Activated T-cell treated with anti-CD3 and anti-CD28 coated beads, Interleukin-2, amount 50 U/mL, for 24 hours (primary cell): ENCODE measurements at regions not wholly inside any gene's neighbourhood (a gene's known extent, or its start where the extent isn't known, plus 50 kb on each side); places are given as distances from the start of the nearest gene placed in this dataset.

Source experiments
- DNase-seq: peaks from one replicate; pipeline ENCODE4 v3.0.0-alpha.2; 2020
- H3K27ac Mint-ChIP-seq: 2 replicates; pipeline ENCODE4 v1.8.0; 2020; ENCODE audit warnings: mild to moderate bottlenecking, mixed read lengths
- H3K27me3 Mint-ChIP-seq: 2 replicates; pipeline ENCODE4 v1.8.0; 2020; ENCODE audit warnings: mixed read lengths
- H3K36me3 Mint-ChIP-seq: 2 replicates; pipeline ENCODE4 v1.8.0; 2020; ENCODE audit warnings: low read depth, mixed read lengths
- H3K4me1 Mint-ChIP-seq: 2 replicates; pipeline ENCODE4 v1.8.0; 2020; ENCODE audit warnings: low read depth, mixed read lengths
- H3K4me3 Mint-ChIP-seq: 2 replicates; pipeline ENCODE4 v1.8.0; 2020; ENCODE audit warnings: mild to moderate bottlenecking, moderate library complexity, mixed read lengths
- H3K9me3 Mint-ChIP-seq: 2 replicates; pipeline ENCODE4 v1.8.0; 2020; ENCODE audit warnings: mixed read lengths

DNA sequence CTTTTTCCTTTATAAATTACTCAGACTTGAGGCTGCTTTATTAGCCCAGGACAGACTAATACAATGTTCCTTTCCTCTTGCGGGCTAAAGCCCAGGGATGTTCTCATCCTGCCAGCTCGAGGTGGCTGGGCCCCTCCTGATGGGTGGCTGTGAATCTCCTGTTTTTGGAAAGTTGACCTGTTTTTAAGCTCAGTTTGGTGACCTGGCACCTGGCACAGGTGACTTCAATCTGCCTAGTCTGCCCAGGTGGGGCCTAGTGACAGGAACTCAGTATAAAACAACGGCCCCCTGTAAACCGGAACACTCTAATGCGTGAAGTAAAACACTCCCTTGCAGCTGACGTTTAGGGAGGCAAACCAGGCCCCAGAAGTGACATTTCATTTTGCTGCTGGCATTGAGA, 92.7 kb upstream of the SNTG2 start:
- peaks cover 13% of the 10 kb centered on the region for H3K9me3 Mint-ChIP-seq
- no peak overlapping the region for H3K4me3 Mint-ChIP-seq
- H3K27ac Mint-ChIP-seq: no peak overlapping the region
- no peaks in the 10 kb centered on the region for H3K27me3 Mint-ChIP-seq
- DNase-seq: no peak
- H3K36me3 Mint-ChIP-seq: no peaks in the 10 kb centered on the region
- peaks cover 16% of the 10 kb centered on the region for H3K4me1 Mint-ChIP-seq

- Mint-ChIP-seq H3K4me3 (no peak overlapping the region), H3K27ac (no peak overlapping the region), H3K4me1 (peaks cover 16% of the 10 kb centered on the region), H3K36me3 (no peaks in the 10 kb centered on the region), H3K9me3 (peaks cover 13% of the 10 kb centered on the region), H3K27me3 (no peaks in the 10 kb centered on the region)
- no peak for DNase-seq
Observed at GRCh38 chr2:857081-857480, 93.6 kb upstream of the SNTG2 start.

- DNase-seq: no peak
- Mint-ChIP-seq H3K4me1 (peaks cover 16% of the 10 kb centered on the region), H3K27ac (no peak overlapping the region), H3K4me3 (no peak overlapping the region), H3K9me3 (peaks cover 13% of the 10 kb centered on the region), H3K27me3 (no peaks in the 10 kb centered on the region), H3K36me3 (no peaks in the 10 kb centered on the region)
Observed at GRCh38 chr2:856456-856855, 94.2 kb upstream of the SNTG2 start.

DNA sequence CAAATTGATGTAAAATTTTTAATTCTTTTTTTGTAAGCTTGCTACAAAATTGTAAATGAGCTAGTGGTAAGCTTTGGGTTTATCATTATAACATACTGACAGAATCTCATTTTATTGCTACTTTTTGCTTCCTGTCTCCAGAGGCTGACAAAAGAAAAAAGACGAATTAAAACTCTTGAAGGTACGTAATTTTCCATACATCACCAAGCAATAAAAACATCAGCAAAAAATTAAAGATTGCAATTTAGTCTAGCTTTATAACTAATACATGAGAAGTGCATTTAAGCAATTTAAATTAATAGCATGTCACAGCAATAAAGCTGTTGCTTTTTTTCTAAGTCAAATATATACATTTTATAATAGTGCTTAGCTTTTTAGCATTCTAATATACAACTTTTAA, 94.6 kb upstream of the SNTG2 start:
- DNase-seq: no peak
- no peaks in the 10 kb centered on the region for H3K27me3 Mint-ChIP-seq
- peaks cover 16% of the 10 kb centered on the region for H3K4me1 Mint-ChIP-seq
- no peaks in the 10 kb centered on the region for H3K36me3 Mint-ChIP-seq
- no peak overlapping the region for H3K4me3 Mint-ChIP-seq
- peaks cover 13% of the 10 kb centered on the region for H3K9me3 Mint-ChIP-seq
- H3K27ac Mint-ChIP-seq: no peak overlapping the region

DNA sequence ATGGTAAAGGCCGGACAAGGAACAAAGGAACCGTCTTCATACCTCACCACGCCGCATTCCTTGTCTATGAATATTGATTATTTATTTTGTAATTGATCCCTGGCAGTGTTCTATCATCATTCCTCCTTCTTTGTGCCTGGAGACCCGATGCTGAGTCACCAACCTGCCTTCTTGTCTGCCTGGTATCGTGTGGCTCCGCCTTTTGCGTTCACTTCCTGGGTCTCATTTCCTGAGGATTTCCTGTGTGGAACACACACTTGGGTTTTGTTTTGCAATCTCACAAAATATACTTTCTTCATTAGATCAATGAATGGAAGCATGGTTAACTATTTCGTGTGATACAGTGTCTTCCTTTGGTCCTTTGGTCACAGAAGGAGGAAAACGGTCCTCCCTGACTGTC, 95.5 kb upstream of the SNTG2 start:
- no peaks in the 10 kb centered on the region for H3K36me3 Mint-ChIP-seq
- H3K27ac Mint-ChIP-seq: no peak overlapping the region
- H3K27me3 Mint-ChIP-seq: no peaks in the 10 kb centered on the region
- no peak overlapping the region for H3K4me3 Mint-ChIP-seq
- no peak for DNase-seq
- peaks cover 13% of the 10 kb centered on the region for H3K9me3 Mint-ChIP-seq
- H3K4me1 Mint-ChIP-seq: peaks cover 16% of the 10 kb centered on the region

DNA sequence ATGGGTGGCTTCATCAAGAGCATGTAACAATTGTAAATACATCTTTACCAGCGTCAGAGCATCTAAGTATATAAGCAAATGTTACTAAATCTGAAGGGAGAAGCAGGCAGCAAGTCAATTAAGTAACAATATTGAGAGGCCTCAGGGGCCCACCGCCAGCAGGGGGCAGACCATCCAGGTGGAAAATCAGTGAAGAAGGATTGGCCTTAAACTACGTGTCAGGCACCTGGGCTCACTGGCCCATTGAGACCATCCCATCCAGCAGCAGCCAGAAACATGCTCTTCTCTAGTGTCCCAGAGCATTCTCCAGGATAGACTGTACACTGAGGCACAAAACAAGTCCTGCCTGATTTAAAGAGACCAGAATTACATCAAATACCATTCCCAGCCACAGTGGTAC, 96.2 kb upstream of the SNTG2 start:
- H3K9me3 Mint-ChIP-seq: peaks cover 13% of the 10 kb centered on the region
- no peaks in the 10 kb centered on the region for H3K27me3 Mint-ChIP-seq
- no peaks in the 10 kb centered on the region for H3K36me3 Mint-ChIP-seq
- peaks cover 16% of the 10 kb centered on the region for H3K4me1 Mint-ChIP-seq
- peak; percentile 49 for DNase-seq
- no peak overlapping the region for H3K27ac Mint-ChIP-seq
- no peak overlapping the region for H3K4me3 Mint-ChIP-seq

GRCh38 chr2:853203-853870, 97.3 kb upstream of the SNTG2 start:
- Mint-ChIP-seq H3K4me3 (no peak overlapping the region), H3K27me3 (no peaks in the 10 kb centered on the region), H3K27ac (no peak overlapping the region), H3K36me3 (no peaks in the 10 kb centered on the region), H3K9me3 (peaks cover 13% of the 10 kb centered on the region), H3K4me1 (peaks cover 16% of the 10 kb centered on the region)
- DNase-seq: no peak

DNA sequence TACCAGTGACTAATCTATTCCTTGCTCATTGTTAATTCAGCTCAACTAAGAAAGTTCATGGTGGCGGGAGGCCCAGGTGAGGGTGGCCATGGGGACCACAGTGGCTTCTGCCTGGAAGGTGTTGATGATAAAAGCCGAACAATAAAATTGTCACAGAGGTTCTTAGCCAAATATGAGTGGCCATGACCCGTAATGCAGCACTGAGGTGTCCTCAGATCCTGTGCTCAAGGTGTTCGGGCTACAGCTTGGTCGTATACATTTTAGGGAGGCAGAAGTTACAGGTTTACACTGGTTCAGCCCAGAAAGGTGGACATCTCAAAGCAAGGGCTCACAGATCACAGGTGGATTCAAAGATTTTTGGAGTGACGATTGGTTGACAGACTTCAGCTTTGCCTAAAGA, 98.5 kb upstream of the SNTG2 start:
- no peaks in the 10 kb centered on the region for H3K36me3 Mint-ChIP-seq
- H3K4me3 Mint-ChIP-seq: no peak overlapping the region
- peaks cover 13% of the 10 kb centered on the region for H3K9me3 Mint-ChIP-seq
- DNase-seq: no peak
- H3K27ac Mint-ChIP-seq: no peak overlapping the region
- peaks cover 16% of the 10 kb centered on the region for H3K4me1 Mint-ChIP-seq
- H3K27me3 Mint-ChIP-seq: no peaks in the 10 kb centered on the region

DNA sequence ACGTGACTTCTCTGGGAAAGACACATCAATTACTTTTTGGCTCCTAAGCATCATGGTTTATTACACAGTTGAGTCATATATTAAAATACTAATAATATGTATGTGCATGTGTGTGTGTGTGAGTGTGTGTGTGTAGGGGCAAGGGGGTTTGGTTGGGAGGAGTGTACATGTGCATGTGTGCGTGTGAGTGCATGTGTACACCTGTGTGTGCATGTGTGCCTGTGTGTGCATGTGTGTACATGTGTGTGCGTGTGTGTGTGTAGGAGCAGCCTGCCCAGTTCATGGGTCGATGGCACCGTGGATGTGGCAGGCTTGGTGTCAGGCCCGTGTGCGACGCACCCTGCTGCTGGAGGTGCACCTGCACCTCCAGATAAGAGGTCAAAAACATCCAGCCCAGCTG, 99.0 kb upstream of the SNTG2 start:
- Mint-ChIP-seq H3K4me3 (no peak overlapping the region), H3K9me3 (peaks cover 13% of the 10 kb centered on the region), H3K27me3 (no peaks in the 10 kb centered on the region), H3K4me1 (peaks cover 16% of the 10 kb centered on the region), H3K27ac (no peak overlapping the region), H3K36me3 (no peaks in the 10 kb centered on the region)
- DNase-seq: no peak

GRCh38 chr2:851078-851477, 99.6 kb upstream of the SNTG2 start:
- peaks cover 13% of the 10 kb centered on the region for H3K9me3 Mint-ChIP-seq
- H3K27me3 Mint-ChIP-seq: peaks cover under 1% of the 10 kb centered on the region
- DNase-seq: no peak
- H3K4me1 Mint-ChIP-seq: peaks cover 16% of the 10 kb centered on the region
- H3K36me3 Mint-ChIP-seq: no peaks in the 10 kb centered on the region
- H3K4me3 Mint-ChIP-seq: no peak overlapping the region
- H3K27ac Mint-ChIP-seq: no peak overlapping the region

GRCh38 chr2:850429-850828, 100.2 kb upstream of the SNTG2 start:
- Mint-ChIP-seq H3K4me3 (no peak overlapping the region), H3K27me3 (peaks cover 3% of the 10 kb centered on the region), H3K27ac (no peak overlapping the region), H3K9me3 (peaks cover 9% of the 10 kb centered on the region), H3K4me1 (peaks cover 12% of the 10 kb centered on the region), H3K36me3 (no peaks in the 10 kb centered on the region)
- no peak for DNase-seq

DNA sequence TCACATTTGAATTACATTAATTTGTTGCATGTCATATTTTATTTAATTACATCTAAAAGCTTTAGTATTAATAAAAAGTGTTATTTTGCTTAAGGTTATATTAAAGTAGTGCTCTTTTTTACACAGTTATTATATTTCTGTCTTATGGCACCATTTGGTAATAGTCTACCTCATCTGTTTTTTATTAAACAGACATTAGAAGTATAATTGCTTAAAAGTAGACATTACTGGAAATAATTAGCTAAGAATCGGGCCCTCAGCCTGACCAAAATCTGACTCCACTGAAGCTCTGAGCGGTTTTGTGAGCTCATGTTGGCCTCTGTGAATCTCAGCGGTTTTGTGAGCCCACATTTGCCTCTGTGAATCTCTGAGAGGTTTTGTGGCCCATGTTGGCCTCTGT, 102.5 kb upstream of the SNTG2 start:
- Mint-ChIP-seq H3K27ac (no peak overlapping the region), H3K4me1 (no peaks in the 10 kb centered on the region), H3K27me3 (peaks cover 9% of the 10 kb centered on the region), H3K36me3 (no peaks in the 10 kb centered on the region), H3K9me3 (no peaks in the 10 kb centered on the region), H3K4me3 (no peak overlapping the region)
- DNase-seq: no peak

GRCh38 chr2:847669-848068, 103.0 kb upstream of the SNTG2 start:
- DNase-seq: no peak
- Mint-ChIP-seq H3K27me3 (peaks cover 9% of the 10 kb centered on the region), H3K4me1 (no peaks in the 10 kb centered on the region), H3K36me3 (no peaks in the 10 kb centered on the region), H3K9me3 (no peaks in the 10 kb centered on the region), H3K4me3 (no peak overlapping the region), H3K27ac (no peak overlapping the region)

GRCh38 chr2:844715-845114, 105.9 kb upstream of the SNTG2 start:
- no peak for DNase-seq

DNA sequence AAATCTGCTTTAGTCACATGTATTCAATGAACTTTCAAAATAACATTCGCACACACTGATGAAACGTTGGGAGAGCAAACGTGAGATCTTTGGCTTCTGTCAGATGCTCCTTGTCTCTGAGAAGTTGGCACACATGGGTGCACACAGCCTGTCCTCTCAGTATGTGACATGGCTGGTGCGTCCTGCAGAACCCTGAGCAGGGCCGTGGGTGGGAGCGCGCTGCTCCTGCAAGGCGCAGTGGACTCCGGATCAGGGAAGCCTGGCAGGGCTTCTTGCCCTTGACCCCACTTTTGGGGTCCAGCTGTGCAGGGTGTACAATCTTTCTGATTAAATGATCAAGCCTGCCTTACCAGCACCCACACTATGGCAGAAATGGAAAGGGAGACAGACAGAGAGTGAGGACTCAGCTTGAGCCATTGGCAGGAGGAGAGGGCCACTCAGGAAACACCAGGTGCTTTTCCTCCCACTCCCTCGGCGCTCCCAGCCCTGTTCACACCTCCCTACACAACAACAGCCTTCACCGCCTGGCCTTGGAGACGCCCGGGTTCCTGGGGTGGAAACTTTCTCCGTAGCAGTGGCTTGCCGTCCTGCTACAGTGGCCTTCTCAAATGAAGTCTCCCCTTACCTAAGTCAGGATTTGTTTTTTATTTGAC, 108.4 kb upstream of the SNTG2 start:
- Mint-ChIP-seq H3K27me3 (peaks cover 42% of the 10 kb centered on the region), H3K4me1 (no peaks in the 10 kb centered on the region), H3K9me3 (no peaks in the 10 kb centered on the region), H3K4me3 (no peak overlapping the region), H3K27ac (no peak overlapping the region), H3K36me3 (no peaks in the 10 kb centered on the region)
- no peak for DNase-seq

More at GRCh38 chr2:844715-845114, 105.9 kb upstream of the SNTG2 start:
- Mint-ChIP-seq H3K36me3 (no peaks in the 10 kb centered on the region), H3K27ac (no peak overlapping the region), H3K27me3 (peaks cover 22% of the 10 kb centered on the region), H3K9me3 (no peaks in the 10 kb centered on the region), H3K4me3 (no peak overlapping the region), H3K4me1 (no peaks in the 10 kb centered on the region)
